SK-N-SH treated with all-trans-retinoic acid at 6 μM for 48 hours (cell line): ENCODE measurements at regions not wholly inside any gene's neighbourhood (a gene's known extent, or its start where the extent isn't known, plus 50 kb on each side); places are given as distances from the start of the nearest gene placed in this dataset.

Source experiments
- ATAC-seq: fragments of 200-7000 bp; cut with Tn5 transposase; 3 replicates; pipeline ENCODE4 v1.9.1; 2020; ENCODE audit warnings: mild to moderate bottlenecking, moderate library complexity
- ARNTL ChIP-seq: fragments of 450-650 bp; formaldehyde crosslinking; IDR thresholded peaks from 2 replicates; pipeline ENCODE4 v1.5.0; 2020; ENCODE audit warnings: low read depth, mild to moderate bottlenecking, moderate library complexity, borderline replicate concordance
- CSDC2 ChIP-seq: fragments of 250-450 bp; sonication (Bioruptor Pico); IDR thresholded peaks from 2 replicates; pipeline ENCODE4 v1.5.0; 2020; ENCODE audit warnings: mild to moderate bottlenecking, moderate library complexity
- CSRNP3 ChIP-seq: fragments of 250-450 bp; sonication (Bioruptor Pico); IDR thresholded peaks from 2 replicates; pipeline ENCODE4 v1.5.1; 2021; ENCODE audit warnings: mild to moderate bottlenecking, moderate library complexity
- ESRRG ChIP-seq: fragments of 250-450 bp; sonication (Bioruptor Pico); IDR thresholded peaks from 2 replicates; pipeline ENCODE4 v1.6.1; 2021; ENCODE audit warnings: mild to moderate bottlenecking
- GLIS3 ChIP-seq: fragments of 250-450 bp; sonication (Bioruptor Pico); IDR thresholded peaks from 2 replicates; pipeline ENCODE4 v1.5.0; 2020; ENCODE audit warnings: mild to moderate bottlenecking, moderate library complexity
- ISL1 ChIP-seq: fragments of 250-450 bp; sonication (Bioruptor Pico); IDR thresholded peaks from 2 replicates; pipeline ENCODE4 v2.1.2; 2022; ENCODE audit warnings: mild to moderate bottlenecking, moderate library complexity
- OSR1 ChIP-seq: fragments of 250-450 bp; sonication (Bioruptor Pico); IDR thresholded peaks from 2 replicates; pipeline ENCODE4 v1.8.0; 2022; ENCODE audit warnings: moderate library complexity, mild to moderate bottlenecking, inconsistent platforms
- PPARA ChIP-seq: fragments of 250-450 bp; sonication (Bioruptor Pico); IDR thresholded peaks from 2 replicates; pipeline ENCODE4 v1.5.0; 2020; ENCODE audit warnings: mild to moderate bottlenecking, borderline replicate concordance
- RARB ChIP-seq: fragments of 250-450 bp; sonication (Bioruptor Pico); IDR thresholded peaks from 2 replicates; pipeline ENCODE4 v1.8.0; 2021; ENCODE audit warnings: mild to moderate bottlenecking, moderate library complexity
- SNAI2 ChIP-seq: fragments of 250-450 bp; sonication (Bioruptor Pico); IDR thresholded peaks from 2 replicates; pipeline ENCODE4 v1.5.0; 2020; ENCODE audit warnings: mild to moderate bottlenecking, moderate library complexity
- TCF4 ChIP-seq: fragments of 250-450 bp; sonication (Bioruptor Pico); IDR thresholded peaks from 2 replicates; pipeline ENCODE4 v1.8.0; 2021; ENCODE audit warnings: mild to moderate bottlenecking, moderate library complexity, borderline replicate concordance
- TOX ChIP-seq: fragments of 250-450 bp; sonication (Bioruptor Pico); IDR thresholded peaks from 2 replicates; pipeline ENCODE4 v1.8.0; 2021; ENCODE audit warnings: mild to moderate bottlenecking, moderate library complexity, borderline replicate concordance
- TSHZ2 ChIP-seq: fragments of 250-450 bp; sonication (Bioruptor Pico); IDR thresholded peaks from 2 replicates; pipeline ENCODE4 v1.5.0; 2020; ENCODE audit warnings: mild to moderate bottlenecking, moderate library complexity
- ZFP3 ChIP-seq: fragments of 250-450 bp; sonication (Bioruptor Pico); IDR thresholded peaks from 2 replicates; pipeline ENCODE4 v1.5.0; 2020; ENCODE audit warnings: mild to moderate bottlenecking, moderate library complexity
- ZFP30 ChIP-seq: fragments of 450-650 bp; formaldehyde crosslinking; IDR thresholded peaks from 2 replicates; pipeline ENCODE4 v1.5.0; 2022; ENCODE audit warnings: mild to moderate bottlenecking, moderate library complexity
- ZNF565 ChIP-seq: fragments of 450-650 bp; formaldehyde crosslinking; conservative IDR thresholded peaks from 2 replicates; pipeline ENCODE4 v1.5.0; 2020; ENCODE audit warnings: low read depth, mild to moderate bottlenecking, moderate library complexity
- ZNF70 ChIP-seq: fragments of 450-650 bp; formaldehyde crosslinking; IDR thresholded peaks from 2 replicates; pipeline ENCODE4 v1.5.0; 2020; ENCODE audit warnings: mild to moderate bottlenecking, moderate library complexity
- ZNF8 ChIP-seq: fragments of 450-650 bp; formaldehyde crosslinking; IDR thresholded peaks from 2 replicates; pipeline ENCODE4 v1.5.0; 2020; ENCODE audit warnings: mild to moderate bottlenecking, moderate library complexity
- TF ChIP-seq, protein P1 (sequence below): fragments of 250-450 bp; sonication (Bioruptor Pico); IDR thresholded peaks from 2 replicates; pipeline ENCODE4 v1.8.0; 2021; ENCODE audit warnings: low read depth, mild to moderate bottlenecking, moderate library complexity, borderline replicate concordance
- TF ChIP-seq, protein P2 (sequence below): fragments of 250-450 bp; sonication (Bioruptor Pico); IDR thresholded peaks from 2 replicates; pipeline ENCODE4 v1.8.0; 2020; ENCODE audit warnings: mild to moderate bottlenecking, moderate library complexity, borderline replicate concordance
- TF ChIP-seq, protein P3 (sequence below): fragments of 250-450 bp; sonication (Bioruptor Pico); IDR thresholded peaks from 2 replicates; pipeline ENCODE4 v1.5.1; 2020; ENCODE audit warnings: low read depth, mild to moderate bottlenecking, moderate library complexity

- TF ChIP-seq CSDC2 (CRISPR knock-in tag) (no peak), ARNTL (CRISPR knock-in tag) (no peak), ZNF8 (CRISPR knock-in tag) (no peak), ISL1 (CRISPR knock-in tag) (no peak), TCF4 (CRISPR knock-in tag) (no peak), ZFP3 (CRISPR knock-in tag) (no peak), RARB (CRISPR knock-in tag) (no peak), TSHZ2 (no peak), ZNF565 (CRISPR knock-in tag) (no peak), ESRRG (CRISPR knock-in tag) (no peak), CSRNP3 (CRISPR knock-in tag) (no peak), ZFP30 (no peak), SNAI2 (CRISPR knock-in tag) (no peak), ZNF70 (CRISPR knock-in tag) (no peak), TOX (CRISPR knock-in tag) (no peak), GLIS3 (CRISPR knock-in tag) (no peak)
- TF ChIP-seq, protein P1, sequence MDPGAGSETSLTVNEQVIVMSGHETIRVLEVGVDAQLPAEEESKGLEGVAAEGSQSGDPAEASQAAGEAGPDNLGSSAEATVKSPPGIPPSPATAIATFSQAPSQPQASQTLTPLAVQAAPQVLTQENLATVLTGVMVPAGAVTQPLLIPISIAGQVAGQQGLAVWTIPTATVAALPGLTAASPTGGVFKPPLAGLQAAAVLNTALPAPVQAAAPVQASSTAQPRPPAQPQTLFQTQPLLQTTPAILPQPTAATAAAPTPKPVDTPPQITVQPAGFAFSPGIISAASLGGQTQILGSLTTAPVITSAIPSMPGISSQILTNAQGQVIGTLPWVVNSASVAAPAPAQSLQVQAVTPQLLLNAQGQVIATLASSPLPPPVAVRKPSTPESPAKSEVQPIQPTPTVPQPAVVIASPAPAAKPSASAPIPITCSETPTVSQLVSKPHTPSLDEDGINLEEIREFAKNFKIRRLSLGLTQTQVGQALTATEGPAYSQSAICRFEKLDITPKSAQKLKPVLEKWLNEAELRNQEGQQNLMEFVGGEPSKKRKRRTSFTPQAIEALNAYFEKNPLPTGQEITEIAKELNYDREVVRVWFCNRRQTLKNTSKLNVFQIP (CRISPR knock-in tag) = no peak
- TF ChIP-seq, protein P2, sequence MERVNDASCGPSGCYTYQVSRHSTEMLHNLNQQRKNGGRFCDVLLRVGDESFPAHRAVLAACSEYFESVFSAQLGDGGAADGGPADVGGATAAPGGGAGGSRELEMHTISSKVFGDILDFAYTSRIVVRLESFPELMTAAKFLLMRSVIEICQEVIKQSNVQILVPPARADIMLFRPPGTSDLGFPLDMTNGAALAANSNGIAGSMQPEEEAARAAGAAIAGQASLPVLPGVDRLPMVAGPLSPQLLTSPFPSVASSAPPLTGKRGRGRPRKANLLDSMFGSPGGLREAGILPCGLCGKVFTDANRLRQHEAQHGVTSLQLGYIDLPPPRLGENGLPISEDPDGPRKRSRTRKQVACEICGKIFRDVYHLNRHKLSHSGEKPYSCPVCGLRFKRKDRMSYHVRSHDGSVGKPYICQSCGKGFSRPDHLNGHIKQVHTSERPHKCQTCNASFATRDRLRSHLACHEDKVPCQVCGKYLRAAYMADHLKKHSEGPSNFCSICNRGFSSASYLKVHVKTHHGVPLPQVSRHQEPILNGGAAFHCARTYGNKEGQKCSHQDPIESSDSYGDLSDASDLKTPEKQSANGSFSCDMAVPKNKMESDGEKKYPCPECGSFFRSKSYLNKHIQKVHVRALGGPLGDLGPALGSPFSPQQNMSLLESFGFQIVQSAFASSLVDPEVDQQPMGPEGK (CRISPR knock-in tag) = no peak
Observed at GRCh38 chr14:53695692-53696214, 260.9 kb downstream of the BMP4 start.

DNA sequence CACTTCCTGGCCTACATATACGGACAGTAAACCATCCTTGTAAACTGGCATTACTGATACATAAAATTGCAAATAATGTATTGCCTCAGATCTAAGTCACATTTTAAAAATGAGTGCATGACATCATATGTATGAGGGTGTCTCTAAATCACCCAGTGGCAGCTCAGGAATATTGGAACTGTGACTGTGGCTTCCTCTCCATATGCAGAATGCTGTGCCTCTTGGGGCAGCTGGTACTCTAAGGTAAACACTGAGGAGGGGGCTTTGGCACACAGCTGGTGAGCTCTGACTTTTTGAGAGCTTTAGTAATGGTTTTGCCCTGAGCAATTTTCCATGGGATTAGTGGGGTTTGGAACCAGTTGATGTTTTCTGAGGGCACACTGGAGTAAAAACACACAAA lies 263.7 kb downstream of the BMP4 start:
- ATAC-seq = no peak
- TF ChIP-seq PPARA (CRISPR knock-in tag) (no peak), TSHZ2 (no peak), ESRRG (CRISPR knock-in tag) (no peak), CSRNP3 (CRISPR knock-in tag) (no peak), ZFP3 (CRISPR knock-in tag) (no peak), TOX (CRISPR knock-in tag) (no peak), ZNF70 (CRISPR knock-in tag) (no peak), OSR1 (CRISPR knock-in tag) (no peak), ZNF565 (CRISPR knock-in tag) (no peak), ZNF8 (CRISPR knock-in tag) (no peak), RARB (CRISPR knock-in tag) (no peak), SNAI2 (CRISPR knock-in tag) (no peak)
- TF ChIP-seq, protein P2 (CRISPR knock-in tag) = no peak
- TF ChIP-seq, protein P3, sequence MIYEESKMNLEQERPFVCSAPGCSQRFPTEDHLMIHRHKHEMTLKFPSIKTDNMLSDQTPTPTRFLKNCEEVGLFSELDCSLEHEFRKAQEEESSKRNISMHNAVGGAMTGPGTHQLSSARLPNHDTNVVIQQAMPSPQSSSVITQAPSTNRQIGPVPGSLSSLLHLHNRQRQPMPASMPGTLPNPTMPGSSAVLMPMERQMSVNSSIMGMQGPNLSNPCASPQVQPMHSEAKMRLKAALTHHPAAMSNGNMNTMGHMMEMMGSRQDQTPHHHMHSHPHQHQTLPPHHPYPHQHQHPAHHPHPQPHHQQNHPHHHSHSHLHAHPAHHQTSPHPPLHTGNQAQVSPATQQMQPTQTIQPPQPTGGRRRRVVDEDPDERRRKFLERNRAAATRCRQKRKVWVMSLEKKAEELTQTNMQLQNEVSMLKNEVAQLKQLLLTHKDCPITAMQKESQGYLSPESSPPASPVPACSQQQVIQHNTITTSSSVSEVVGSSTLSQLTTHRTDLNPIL (CRISPR knock-in tag) = no peak
- TF ChIP-seq, protein P1 (CRISPR knock-in tag) = no peak

More at GRCh38 chr14:53695692-53696214, 260.9 kb downstream of the BMP4 start:
- no peak for ATAC-seq
